ENCODE measurements at regions not wholly inside any gene's neighbourhood (a gene's known extent, or its start where the extent isn't known, plus 50 kb on each side); places are given as distances from the start of the nearest gene placed in this dataset.

GRCh38 chr3:90015688-90016356 lies 908.4 kb downstream of the EPHA3 start:
- ATAC-seq (peak in 7 of 8 donors; percentile 61 to 87 (median 76)), DNase-seq (peak in 1 of 2 donors; percentile 37)
- H3K4me3 ChIP-seq, result no peak overlapping the region
- H3K9me3 ChIP-seq, result peaks cover 0 to 14% (median 3%) of the 10 kb centered on the region in 11 donors
- intact Hi-C loops (cut with DNase I), result no loop called here
- no peaks in the 10 kb centered on the region for H3K36me3 ChIP-seq
- 37 to 47% methylated on average over 4 of the region's 4 CpGs for WGBS, 2 donors
- H3K27me3 ChIP-seq, result no peaks in the 10 kb centered on the region
- peaks cover 0 to 19% (median 5%) of the 10 kb centered on the region in 9 donors for H3K4me1 ChIP-seq
- TF ChIP-seq, protein P1, sequence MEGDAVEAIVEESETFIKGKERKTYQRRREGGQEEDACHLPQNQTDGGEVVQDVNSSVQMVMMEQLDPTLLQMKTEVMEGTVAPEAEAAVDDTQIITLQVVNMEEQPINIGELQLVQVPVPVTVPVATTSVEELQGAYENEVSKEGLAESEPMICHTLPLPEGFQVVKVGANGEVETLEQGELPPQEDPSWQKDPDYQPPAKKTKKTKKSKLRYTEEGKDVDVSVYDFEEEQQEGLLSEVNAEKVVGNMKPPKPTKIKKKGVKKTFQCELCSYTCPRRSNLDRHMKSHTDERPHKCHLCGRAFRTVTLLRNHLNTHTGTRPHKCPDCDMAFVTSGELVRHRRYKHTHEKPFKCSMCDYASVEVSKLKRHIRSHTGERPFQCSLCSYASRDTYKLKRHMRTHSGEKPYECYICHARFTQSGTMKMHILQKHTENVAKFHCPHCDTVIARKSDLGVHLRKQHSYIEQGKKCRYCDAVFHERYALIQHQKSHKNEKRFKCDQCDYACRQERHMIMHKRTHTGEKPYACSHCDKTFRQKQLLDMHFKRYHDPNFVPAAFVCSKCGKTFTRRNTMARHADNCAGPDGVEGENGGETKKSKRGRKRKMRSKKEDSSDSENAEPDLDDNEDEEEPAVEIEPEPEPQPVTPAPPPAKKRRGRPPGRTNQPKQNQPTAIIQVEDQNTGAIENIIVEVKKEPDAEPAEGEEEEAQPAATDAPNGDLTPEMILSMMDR (IDR thresholded peaks at IDR 0.05), result no peak
- peak overlapping the region in 8 of 10 donors; percentile 9 to 60 (median 30) for H3K27ac ChIP-seq

DNA sequence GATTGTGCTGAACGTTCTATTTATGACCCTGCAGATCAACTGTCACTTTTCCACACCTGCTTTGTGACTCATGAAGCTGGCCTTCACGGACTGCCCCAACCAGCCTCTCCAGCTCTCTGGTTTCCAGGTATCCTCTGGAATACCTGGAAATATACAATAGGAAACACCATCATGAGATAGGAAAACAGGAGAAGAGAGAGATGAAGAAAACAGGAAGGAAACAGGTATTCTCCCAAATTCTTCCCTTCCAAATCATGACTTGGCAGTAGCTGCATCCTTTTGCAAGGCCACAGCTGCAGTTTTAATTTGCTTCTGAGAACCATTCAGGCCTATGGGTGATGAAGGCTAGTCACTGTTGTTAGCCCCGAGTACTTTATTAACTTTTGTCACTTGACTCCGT lies 909.1 kb downstream of the EPHA3 start:
- TF ChIP-seq, protein P1 (IDR thresholded peaks at IDR 0.05), result no peak
- intact Hi-C loops (cut with DNase I), result no loop called here
- peaks cover 0 to 14% (median 4%) of the 10 kb centered on the region in 9 donors for H3K4me1 ChIP-seq
- H3K36me3 ChIP-seq, result no peaks in the 10 kb centered on the region
- no peaks in the 10 kb centered on the region for H3K27me3 ChIP-seq
- H3K27ac ChIP-seq, result peak overlapping the region in 3 of 10 donors; percentile 46 to 60 (median 55)
- peaks cover 0 to 14% (median 3%) of the 10 kb centered on the region in 11 donors for H3K9me3 ChIP-seq
- WGBS, 2 donors, result 54 to 55% methylated on average over 4 of the region's 4 CpGs
- H3K4me3 ChIP-seq, result no peak overlapping the region
- ATAC-seq (peak in 1 of 8 donors; percentile 31), DNase-seq (no peak)

DNA sequence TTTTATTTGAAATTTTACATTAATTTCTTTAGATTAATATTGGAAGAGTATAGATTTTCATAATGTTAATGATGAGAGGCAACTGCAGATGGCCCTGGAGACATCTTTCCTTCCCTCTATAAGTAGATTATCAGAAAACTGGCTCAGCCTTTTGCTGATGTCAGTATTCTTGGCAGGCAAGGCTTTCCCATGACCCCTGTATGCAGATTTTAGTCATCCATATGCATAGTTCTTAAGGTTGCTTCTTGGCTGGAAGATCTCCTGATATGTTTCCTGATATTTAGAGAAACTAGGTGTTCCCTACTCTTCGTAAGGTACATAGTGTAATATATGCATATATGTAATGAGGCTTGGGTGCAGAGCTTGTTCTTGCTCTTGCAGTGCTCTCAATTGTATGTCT lies 911.4 kb downstream of the EPHA3 start:
- no peaks in the 10 kb centered on the region for H3K36me3 ChIP-seq
- H3K4me1 ChIP-seq, result peaks cover 0 to 14% (median 4%) of the 10 kb centered on the region in 9 donors
- peaks cover 0 to 13% (median 3%) of the 10 kb centered on the region in 11 donors for H3K9me3 ChIP-seq
- H3K4me3 ChIP-seq, result no peak overlapping the region
- no peaks in the 10 kb centered on the region for H3K27me3 ChIP-seq
- WGBS, 2 donors, result 83 to 93% methylated on average over 1 of the region's 1 CpG
- no peak for DNase-seq
- no peak for ATAC-seq
- no peak overlapping the region for H3K27ac ChIP-seq
- intact Hi-C loops (cut with DNase I), result no loop called here
- TF ChIP-seq, protein P1 (IDR thresholded peaks at IDR 0.05), result no peak

- no peaks in the 10 kb centered on the region for H3K36me3 ChIP-seq
- WGBS, 2 donors, result 72 to 81% methylated on average over 2 of the region's 2 CpGs
Observed at GRCh38 chr3:90025019-90025418, 917.6 kb downstream of the EPHA3 start.

More at GRCh38 chr3:90025019-90025418, 917.6 kb downstream of the EPHA3 start:
- DNase-seq (no peak), ATAC-seq (no peak)
- H3K9me3 ChIP-seq, result peaks cover 0 to 8% (median 0%) of the 10 kb centered on the region in 11 donors
- intact Hi-C loops (cut with DNase I), result no loop called here
- no peak overlapping the region for H3K27ac ChIP-seq
- TF ChIP-seq, protein P1 (IDR thresholded peaks at IDR 0.05), result no peak
- no peaks in the 10 kb centered on the region for H3K27me3 ChIP-seq
- H3K4me3 ChIP-seq, result no peak overlapping the region
- H3K4me1 ChIP-seq, result no peaks in the 10 kb centered on the region

Data from heart right ventricle (tissue), 16 donors.